HG03108 (cell line): ENCODE measurements at regions not wholly inside any gene's neighbourhood (a gene's known extent, or its start where the extent isn't known, plus 50 kb on each side); places are given as distances from the start of the nearest gene placed in this dataset.
"Not testable (repeated sequence)": the region's sequence is repeated elsewhere in the genome, so short reads cannot be mapped to it uniquely, and the experiment has no call there.

Experiments used
- ATAC-seq: cut with Tn5 transposase; IDR thresholded peaks from one replicate; pipeline ENCODE4 v1.9.1; 2021; ENCODE audit warnings: moderate library complexity; ENCODE audit not compliant: unreplicated experiment

GRCh38 chr5:144742361-144742760, 571.7 kb downstream of the KCTD16 start:
- ATAC-seq: no peak

- no peak for ATAC-seq
Observed at GRCh38 chr5:144731786-144732185, 561.1 kb downstream of the KCTD16 start.

GRCh38 chr5:144712090-144712489, 541.4 kb downstream of the KCTD16 start:
- ATAC-seq: peak; percentile 80

- ATAC-seq: no peak
Observed at GRCh38 chr5:144711172-144711571, 540.5 kb downstream of the KCTD16 start.

- ATAC-seq: no peak
Observed at GRCh38 chr5:144710637-144711036, 540.0 kb downstream of the KCTD16 start.

GRCh38 chr5:144703776-144704175, 533.1 kb downstream of the KCTD16 start:
- no peak for ATAC-seq

GRCh38 chr5:144698484-144698883, 527.8 kb downstream of the KCTD16 start:
- no peak for ATAC-seq

- ATAC-seq: no peak
Observed at GRCh38 chr5:144697847-144698262, 527.2 kb downstream of the KCTD16 start.

- ATAC-seq: no peak
Observed at GRCh38 chr5:144691936-144692335, 521.3 kb downstream of the KCTD16 start.

- ATAC-seq: no peak
Observed at GRCh38 chr5:144684899-144685298, 514.2 kb downstream of the KCTD16 start.

- ATAC-seq: no peak
Observed at GRCh38 chr5:144680711-144681110, 510.0 kb downstream of the KCTD16 start.

- ATAC-seq: no peak
Observed at GRCh38 chr5:144671066-144671465, 500.4 kb downstream of the KCTD16 start.

GRCh38 chr5:144659634-144660227, 489.1 kb downstream of the KCTD16 start:
- ATAC-seq: no peak

- ATAC-seq: no peak
Observed at GRCh38 chr5:144644317-144644716, 473.6 kb downstream of the KCTD16 start.

- ATAC-seq: no peak
Observed at GRCh38 chr5:144638787-144639186, 468.1 kb downstream of the KCTD16 start.

- ATAC-seq: no peak
Observed at GRCh38 chr5:144634138-144634537, 463.5 kb downstream of the KCTD16 start.

GRCh38 chr5:144598451-144599068, 427.9 kb downstream of the KCTD16 start:
- no peak for ATAC-seq

- no peak for ATAC-seq
Observed at GRCh38 chr5:144596517-144596916, 425.8 kb downstream of the KCTD16 start.

- ATAC-seq: no peak
Observed at GRCh38 chr5:144594919-144595318, 424.2 kb downstream of the KCTD16 start.

- ATAC-seq: not testable (repeated sequence)
Observed at GRCh38 chr5:144594234-144594633, 423.6 kb downstream of the KCTD16 start.

- no peak for ATAC-seq
Observed at GRCh38 chr5:144585681-144586080, 415.0 kb downstream of the KCTD16 start.

GRCh38 chr5:144583541-144584449, 413.1 kb downstream of the KCTD16 start:
- ATAC-seq: no peak
